ENCODE measurements at regions not wholly inside any gene's neighbourhood (a gene's known extent, or its start where the extent isn't known, plus 50 kb on each side); places are given as distances from the start of the nearest gene placed in this dataset.

DNA sequence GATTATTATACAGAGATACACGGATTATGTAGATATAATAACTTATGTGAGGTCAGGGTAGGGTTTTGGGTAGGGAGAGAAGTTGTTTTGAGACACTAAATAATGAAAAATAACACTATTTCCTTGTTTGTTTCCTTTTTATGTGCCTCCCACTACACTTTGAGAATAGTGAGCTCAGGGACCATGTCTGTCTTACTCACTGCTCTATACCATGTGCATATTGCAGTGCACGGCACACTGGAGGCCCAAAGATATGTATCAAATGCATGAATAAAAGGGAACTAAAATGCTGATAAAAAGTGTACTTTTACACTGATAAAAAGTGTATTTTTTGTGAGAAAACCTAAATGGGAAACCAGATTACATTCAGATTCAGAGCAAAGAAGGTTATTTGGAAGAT, 151.4 kb upstream of the NABP1 start:
- Histone ChIP-seq H3K4me2 (ENCODE audit: low read length) (no peak overlapping the region), H3K4me3 (ENCODE audit: low read length) (no peak overlapping the region), H3K9ac (ENCODE audit: low read length) (no peak overlapping the region), H3K36me3 (ENCODE audit: low read depth, low read length) (no peaks in the 10 kb centered on the region), H3K27me3 (ENCODE audit: low read length) (no peaks in the 10 kb centered on the region), H3K79me2 (ENCODE audit: low read length) (no peaks in the 10 kb centered on the region), H4K20me1 (ENCODE audit: low read length) (no peaks in the 10 kb centered on the region), H3K9me3 (ENCODE audit: low read length) (no peaks in the 10 kb centered on the region), H3K27ac (ENCODE audit: low read length) (no peak overlapping the region), H3F3A (ENCODE audit: low read length, unreplicated experiment) (no peaks in the 10 kb centered on the region), H2AFZ (ENCODE audit: low read length) (no peak overlapping the region), H3K4me1 (ENCODE audit: insufficient read depth, low read length) (no peaks in the 10 kb centered on the region), H3K9me2 (replicated peaks; ENCODE audit: low read length) (no peaks in the 10 kb centered on the region)
- DNase-seq (no peak), ATAC-seq (no peak)
- BruUV-seq (replicated peaks) = no TSS peak
- TF ChIP-seq EZH2phosphoT487 (IDR thresholded peaks at IDR 0.05; ENCODE audit: borderline replicate concordance, low read length) (no peak), CTCF (conservative IDR thresholded peaks at IDR 0.05; ENCODE audit: low read depth, low read length) (no peak), EZH2 (IDR thresholded peaks at IDR 0.05; ENCODE audit: low read length, unreplicated experiment) (no peak)
- ChIA-PET CTCF (no interaction called here), POLR2A (ENCODE audit: unreplicated experiment) (no interaction called here)
- intact Hi-C loops (cut with micrococcal nuclease) = no loop called here

DNA sequence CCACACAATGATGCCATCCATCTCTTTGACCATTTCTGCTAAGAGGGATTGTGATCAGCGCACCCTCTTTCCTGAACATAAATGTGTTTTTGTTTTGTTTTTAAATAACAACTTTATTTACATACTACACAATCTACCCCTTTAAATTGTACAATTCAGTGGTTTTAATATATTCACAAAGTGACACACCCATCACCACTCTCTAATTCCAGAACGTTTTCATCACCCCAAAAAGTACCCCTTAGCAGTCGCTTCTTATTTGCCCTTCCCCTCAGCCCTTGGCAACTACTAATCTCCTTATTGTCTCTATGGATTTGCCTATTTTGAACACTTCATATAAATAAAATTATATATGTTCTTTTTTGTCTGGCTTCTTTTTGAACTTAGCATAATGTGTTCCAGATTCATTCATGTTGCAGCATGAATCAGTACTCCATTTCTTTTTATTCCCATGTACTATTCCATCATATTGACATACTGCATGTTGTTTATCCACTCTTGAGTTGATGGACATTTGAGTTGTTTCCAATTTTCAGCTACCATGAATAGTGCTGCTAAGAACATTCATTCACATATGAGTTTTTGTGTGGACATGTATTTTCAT, 150.9 kb upstream of the NABP1 start:
- no peak for DNase-seq
- ATAC-seq = no peak
- H3K27me3 ChIP-seq (ENCODE audit: low read length) = no peaks in the 10 kb centered on the region
- POLR2A ChIA-PET (ENCODE audit: unreplicated experiment) = no interaction called here
- intact Hi-C loops (cut with micrococcal nuclease) = no loop called here
- H4K20me1 ChIP-seq (ENCODE audit: low read length) = no peaks in the 10 kb centered on the region
- H3K4me1 ChIP-seq (ENCODE audit: insufficient read depth, low read length) = no peaks in the 10 kb centered on the region
- H3K4me2 ChIP-seq (ENCODE audit: low read length) = no peak overlapping the region
- no TSS peak for BruUV-seq (replicated peaks)
- no peak overlapping the region for H3K27ac ChIP-seq (ENCODE audit: low read length)
- H3K9me2 ChIP-seq (replicated peaks; ENCODE audit: low read length) = no peaks in the 10 kb centered on the region
- no peaks in the 10 kb centered on the region for H3K36me3 ChIP-seq (ENCODE audit: low read depth, low read length)
- no peak overlapping the region for H2AFZ ChIP-seq (ENCODE audit: low read length)
- no peak overlapping the region for H3K9ac ChIP-seq (ENCODE audit: low read length)
- H3K9me3 ChIP-seq (ENCODE audit: low read length) = no peaks in the 10 kb centered on the region
- no peaks in the 10 kb centered on the region for H3F3A ChIP-seq (ENCODE audit: low read length, unreplicated experiment)
- TF ChIP-seq EZH2phosphoT487 (IDR thresholded peaks at IDR 0.05; ENCODE audit: borderline replicate concordance, low read length) (no peak), EZH2 (IDR thresholded peaks at IDR 0.05; ENCODE audit: low read length, unreplicated experiment) (no peak), CTCF (conservative IDR thresholded peaks at IDR 0.05; ENCODE audit: low read depth, low read length) (no peak)
- CTCF ChIA-PET = no interaction called here
- no peak overlapping the region for H3K4me3 ChIP-seq (ENCODE audit: low read length)
- no peaks in the 10 kb centered on the region for H3K79me2 ChIP-seq (ENCODE audit: low read length)

DNA sequence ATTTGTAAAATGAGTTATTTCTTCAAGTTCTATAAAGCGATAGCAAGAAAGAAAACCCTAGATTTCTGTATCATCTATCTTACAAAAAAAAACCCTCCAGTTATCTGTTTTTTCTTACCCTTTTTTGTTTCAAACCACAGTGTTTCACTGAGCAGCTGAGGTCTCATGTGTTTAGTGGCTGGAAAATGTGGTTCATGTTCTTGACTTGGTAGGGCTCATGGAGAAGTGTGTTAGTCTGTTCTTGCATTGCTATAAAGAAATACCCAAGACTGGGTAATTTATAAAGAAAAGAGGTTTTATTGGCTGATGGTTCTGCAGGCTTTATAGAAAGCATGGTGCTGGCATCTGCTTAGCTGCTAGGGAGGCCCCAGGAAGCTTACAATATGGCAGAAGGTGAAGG, 147.3 kb upstream of the NABP1 start:
- Histone ChIP-seq H3K27me3 (ENCODE audit: low read length) (no peaks in the 10 kb centered on the region), H3K4me3 (ENCODE audit: low read length) (no peak overlapping the region), H3K9me2 (replicated peaks; ENCODE audit: low read length) (no peaks in the 10 kb centered on the region), H3K27ac (ENCODE audit: low read length) (no peak overlapping the region), H3K4me1 (ENCODE audit: insufficient read depth, low read length) (no peaks in the 10 kb centered on the region), H3F3A (ENCODE audit: low read length, unreplicated experiment) (no peaks in the 10 kb centered on the region), H3K9ac (ENCODE audit: low read length) (no peak overlapping the region), H4K20me1 (ENCODE audit: low read length) (no peaks in the 10 kb centered on the region), H3K36me3 (ENCODE audit: low read depth, low read length) (no peaks in the 10 kb centered on the region), H2AFZ (ENCODE audit: low read length) (no peak overlapping the region), H3K4me2 (ENCODE audit: low read length) (no peak overlapping the region), H3K9me3 (ENCODE audit: low read length) (no peaks in the 10 kb centered on the region), H3K79me2 (ENCODE audit: low read length) (no peaks in the 10 kb centered on the region)
- no peak for TF ChIP-seq CTCF (conservative IDR thresholded peaks at IDR 0.05; ENCODE audit: low read depth, low read length)
- TF ChIP-seq EZH2 (IDR thresholded peaks at IDR 0.05; ENCODE audit: low read length, unreplicated experiment) = no peak
- no peak for TF ChIP-seq EZH2phosphoT487 (IDR thresholded peaks at IDR 0.05; ENCODE audit: borderline replicate concordance, low read length)
- intact Hi-C loops (cut with micrococcal nuclease) = no loop called here
- no TSS peak for BruUV-seq (replicated peaks)
- POLR2A ChIA-PET (ENCODE audit: unreplicated experiment) = no interaction called here
- DNase-seq = no peak
- CTCF ChIA-PET = interaction anchor here (0.6 kb wide), 1 partner anchor 198 kb away, joined by 7 read pairs; no protein-coding TSS in a partner anchor
- ATAC-seq = no peak
